Prostate gland (tissue), 2 donors: ENCODE measurements at regions not wholly inside any gene's neighbourhood (a gene's known extent, or its start where the extent isn't known, plus 50 kb on each side); places are given as distances from the start of the nearest gene placed in this dataset.
A peak's percentile ranks its signal among the peaks of the same experiment; 100 is the strongest.

Source experiments
- CTCF ChIP-seq, 4 experiments: fragments of 200-600 bp in 2 of 4; fragments of 450-650 bp in 2 of 4; sonication (generic) in 2 of 4; IDR thresholded peaks; 1 replicate in 3 of 4; 2 replicates in 1 of 4; pipeline ENCODE4 v1.5.1; 2016 to 2019; ENCODE audit warnings: antibody characterized with exemption in 4 of 4, mild to moderate bottlenecking in 2 of 4, moderate library complexity in 2 of 4
- POLR2A ChIP-seq: fragments of 450-650 bp; IDR thresholded peaks from one replicate; pipeline ENCODE4 v1.6.1; 2016; ENCODE audit warnings: antibody characterized with exemption, mild to moderate bottlenecking
- POLR2AphosphoS5 ChIP-seq: sonication (generic); formaldehyde crosslinking; IDR thresholded peaks from one replicate; pipeline ENCODE4 v1.6.1; 2017; ENCODE audit warnings: antibody characterized with exemption

DNA sequence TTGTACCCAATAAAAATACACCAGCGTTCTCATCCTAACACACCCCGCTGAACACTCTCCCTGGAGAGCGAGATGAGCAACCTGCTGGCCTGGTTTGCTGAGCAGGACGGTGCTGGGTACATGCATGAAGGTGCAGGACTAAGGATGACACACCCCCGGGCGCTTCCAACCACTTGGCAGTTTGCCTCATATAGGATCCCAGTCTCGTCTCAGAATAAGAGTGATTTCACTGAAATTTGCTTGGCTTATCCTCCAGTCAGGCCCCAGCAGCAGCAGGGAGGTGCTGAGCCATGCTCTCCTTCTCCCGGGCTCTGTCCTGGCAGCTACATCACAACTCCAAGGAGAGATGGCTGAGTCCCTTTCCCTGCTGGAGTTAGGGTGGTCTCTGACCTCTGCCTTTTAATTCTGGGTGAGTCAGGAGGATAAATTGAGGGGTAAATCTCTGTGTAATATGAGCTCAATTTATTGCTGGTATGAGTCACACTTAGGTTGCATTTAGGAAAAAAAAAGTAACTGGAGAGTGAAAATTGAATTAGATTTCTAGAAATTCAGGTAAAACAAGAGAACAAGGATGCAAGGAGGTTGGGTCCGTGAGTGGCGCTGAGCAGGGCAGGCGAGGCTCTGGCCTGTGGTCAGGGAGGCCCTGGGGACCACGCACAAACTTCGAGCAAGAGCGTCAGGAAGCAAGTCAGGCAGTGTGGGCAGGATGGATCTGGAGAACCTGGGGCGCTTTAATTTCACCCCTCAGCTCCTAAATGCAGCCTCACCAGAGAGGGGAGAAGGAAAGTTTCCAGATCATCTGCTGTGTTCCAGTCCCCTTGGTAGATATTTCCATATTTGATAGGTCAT, 974.0 kb downstream of the TBC1D22A start:
- no peak for TF ChIP-seq CTCF (IDR thresholded peaks at IDR 0.05)
- peak; percentile 25 for TF ChIP-seq POLR2AphosphoS5
- TF ChIP-seq POLR2A: no peak
